Lower lobe of right lung (tissue), 2 donors: ENCODE measurements at regions not wholly inside any gene's neighbourhood (a gene's known extent, or its start where the extent isn't known, plus 50 kb on each side); places are given as distances from the start of the nearest gene placed in this dataset.

ENCODE experiments used
- ATAC-seq, 2 donors: fragments of 200-7000 bp; cut with Tn5 transposase; one replicate each; pipeline ENCODE4 v1.9.1; 2020 to 2022; ENCODE audit warnings: mild to moderate bottlenecking in 2 of 2, moderate library complexity in 2 of 2
- DNase-seq: peaks from one replicate; pipeline ENCODE4 v3.0.0-alpha.2; 2020
- H3K27ac ChIP-seq: fragments of 200-600 bp; one replicate; pipeline ENCODE4 v1.8.0; 2022
- H3K27me3 ChIP-seq: fragments of 200-600 bp; one replicate; pipeline ENCODE4 v1.8.0; 2022; ENCODE audit warnings: low read depth
- H3K36me3 ChIP-seq: fragments of 200-600 bp; one replicate; pipeline ENCODE4 v1.8.0; 2022; ENCODE audit warnings: mild to moderate bottlenecking
- H3K4me1 ChIP-seq: fragments of 200-600 bp; one replicate; pipeline ENCODE4 v1.8.0; 2022
- H3K4me3 ChIP-seq: fragments of 200-600 bp; one replicate; pipeline ENCODE4 v1.8.0; 2022; ENCODE audit warnings: mild to moderate bottlenecking
- H3K9me3 ChIP-seq: fragments of 200-600 bp; one replicate; pipeline ENCODE4 v1.8.0; 2022
- intact Hi-C: fragments of 100-400 bp; cut with DNase I; formaldehyde crosslinking; loops from one replicate; pipeline ENCODE4 v1.11.0; 2022
- TF ChIP-seq, protein P1 (sequence below): fragments of 200-600 bp; IDR thresholded peaks from one replicate; pipeline ENCODE4 v1.8.0; 2022; ENCODE audit warnings: antibody characterized with exemption, mild to moderate bottlenecking
- donor health status: DM: no; HTN: yes; CAD: no; lungs with severe emphysema.

DNA sequence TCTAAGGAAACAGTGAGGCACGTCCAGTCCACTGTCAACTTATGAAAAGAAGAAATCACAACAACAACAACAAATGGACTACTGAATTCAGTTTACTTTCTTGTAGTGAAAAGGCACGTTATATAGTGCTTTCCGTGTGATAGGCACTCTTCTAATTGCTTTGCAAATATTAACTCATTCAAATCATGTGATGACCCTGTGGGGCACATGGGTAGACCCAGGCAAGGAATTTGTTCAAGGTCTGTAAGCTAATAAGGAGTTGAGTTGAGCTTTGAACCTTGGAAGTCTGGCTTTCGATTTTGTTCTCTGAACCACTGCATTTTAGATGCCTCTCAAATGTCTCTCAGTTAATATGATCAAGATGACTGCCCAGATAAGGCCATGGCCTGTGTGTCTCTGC, 295.1 kb upstream of the RBFOX1 start:
- ATAC-seq (no peak), DNase-seq (no peak)
- Histone ChIP-seq H3K9me3 (no peaks in the 10 kb centered on the region), H3K27me3 (no peaks in the 10 kb centered on the region), H3K4me3 (no peak overlapping the region), H3K36me3 (no peaks in the 10 kb centered on the region), H3K27ac (no peak overlapping the region), H3K4me1 (no peaks in the 10 kb centered on the region)
- intact Hi-C loops: no loop called here
- TF ChIP-seq, protein P1, sequence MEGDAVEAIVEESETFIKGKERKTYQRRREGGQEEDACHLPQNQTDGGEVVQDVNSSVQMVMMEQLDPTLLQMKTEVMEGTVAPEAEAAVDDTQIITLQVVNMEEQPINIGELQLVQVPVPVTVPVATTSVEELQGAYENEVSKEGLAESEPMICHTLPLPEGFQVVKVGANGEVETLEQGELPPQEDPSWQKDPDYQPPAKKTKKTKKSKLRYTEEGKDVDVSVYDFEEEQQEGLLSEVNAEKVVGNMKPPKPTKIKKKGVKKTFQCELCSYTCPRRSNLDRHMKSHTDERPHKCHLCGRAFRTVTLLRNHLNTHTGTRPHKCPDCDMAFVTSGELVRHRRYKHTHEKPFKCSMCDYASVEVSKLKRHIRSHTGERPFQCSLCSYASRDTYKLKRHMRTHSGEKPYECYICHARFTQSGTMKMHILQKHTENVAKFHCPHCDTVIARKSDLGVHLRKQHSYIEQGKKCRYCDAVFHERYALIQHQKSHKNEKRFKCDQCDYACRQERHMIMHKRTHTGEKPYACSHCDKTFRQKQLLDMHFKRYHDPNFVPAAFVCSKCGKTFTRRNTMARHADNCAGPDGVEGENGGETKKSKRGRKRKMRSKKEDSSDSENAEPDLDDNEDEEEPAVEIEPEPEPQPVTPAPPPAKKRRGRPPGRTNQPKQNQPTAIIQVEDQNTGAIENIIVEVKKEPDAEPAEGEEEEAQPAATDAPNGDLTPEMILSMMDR: no peak

DNA sequence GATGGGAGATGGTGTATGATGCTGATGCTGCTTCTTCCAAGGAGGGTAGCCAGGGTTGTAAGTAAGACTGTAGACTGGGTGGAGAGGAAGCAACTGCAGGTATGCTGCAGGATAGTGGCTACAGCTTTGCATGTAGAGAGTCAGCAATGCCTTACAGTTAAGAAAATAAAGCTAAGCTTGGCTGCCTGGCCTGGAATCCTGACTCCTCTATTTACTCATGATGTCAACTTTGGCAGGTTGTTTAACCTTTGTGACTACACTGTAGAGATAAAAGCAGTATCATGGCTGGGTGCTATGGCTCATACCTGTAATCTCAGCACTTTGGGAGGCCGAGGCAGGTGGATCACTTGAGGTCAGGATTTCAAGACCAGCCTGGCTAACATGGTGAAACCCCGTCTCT, 301.6 kb upstream of the RBFOX1 start:
- DNase-seq: no peak
- no peak overlapping the region for H3K27ac ChIP-seq
- H3K9me3 ChIP-seq: peaks cover 5% of the 10 kb centered on the region
- no peaks in the 10 kb centered on the region for H3K4me1 ChIP-seq
- no peaks in the 10 kb centered on the region for H3K27me3 ChIP-seq
- no peaks in the 10 kb centered on the region for H3K36me3 ChIP-seq
- TF ChIP-seq, protein P1: no peak
- ATAC-seq: no peak
- H3K4me3 ChIP-seq: no peak overlapping the region
- intact Hi-C loops: no loop called here

DNA sequence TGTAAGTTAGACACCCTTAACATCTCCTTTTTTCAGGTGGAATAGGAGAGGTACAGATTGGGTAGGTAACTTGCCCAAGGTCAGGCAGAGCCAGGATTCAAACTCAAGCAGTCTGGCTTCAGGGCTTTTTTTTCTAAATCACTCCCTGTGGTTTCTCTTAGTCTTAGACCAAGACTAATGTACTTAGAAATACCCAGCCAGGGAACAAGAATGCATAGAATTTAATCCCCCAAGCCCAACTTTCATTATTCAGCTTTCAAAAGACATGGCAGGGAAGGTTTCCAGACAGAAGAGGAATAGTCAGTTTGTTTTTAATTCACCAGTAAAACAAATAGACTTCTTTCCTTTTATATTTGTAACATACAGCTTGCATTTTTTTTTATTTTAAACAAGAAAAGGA, 305.2 kb upstream of the RBFOX1 start:
- intact Hi-C loops: no loop called here
- no peak for ATAC-seq
- no peak overlapping the region for H3K4me3 ChIP-seq
- H3K4me1 ChIP-seq: no peaks in the 10 kb centered on the region
- DNase-seq: no peak
- no peak overlapping the region for H3K27ac ChIP-seq
- TF ChIP-seq, protein P1: no peak
- no peaks in the 10 kb centered on the region for H3K36me3 ChIP-seq
- H3K27me3 ChIP-seq: no peaks in the 10 kb centered on the region
- peaks cover 5% of the 10 kb centered on the region for H3K9me3 ChIP-seq

DNA sequence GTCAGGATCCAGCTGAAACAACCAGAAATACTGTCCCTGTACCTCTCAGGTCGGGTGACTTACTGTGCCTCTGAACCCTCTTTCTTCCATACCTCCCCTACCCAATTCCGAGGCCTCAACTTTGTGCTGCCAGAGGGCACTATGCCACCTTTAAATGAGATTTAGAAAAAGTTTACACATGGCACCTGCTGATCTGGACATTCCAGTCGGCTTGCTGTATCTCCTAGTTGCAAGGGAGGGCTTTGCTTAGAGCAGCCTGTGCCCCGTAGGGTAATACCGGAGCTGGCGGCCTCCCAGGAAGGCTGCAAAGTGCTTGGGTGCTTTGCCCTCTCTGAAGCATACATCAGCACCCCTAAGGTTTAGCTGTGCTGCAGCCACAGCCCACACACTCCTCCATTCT, 306.0 kb upstream of the RBFOX1 start:
- intact Hi-C loops: no loop called here
- H3K27ac ChIP-seq: no peak overlapping the region

DNA sequence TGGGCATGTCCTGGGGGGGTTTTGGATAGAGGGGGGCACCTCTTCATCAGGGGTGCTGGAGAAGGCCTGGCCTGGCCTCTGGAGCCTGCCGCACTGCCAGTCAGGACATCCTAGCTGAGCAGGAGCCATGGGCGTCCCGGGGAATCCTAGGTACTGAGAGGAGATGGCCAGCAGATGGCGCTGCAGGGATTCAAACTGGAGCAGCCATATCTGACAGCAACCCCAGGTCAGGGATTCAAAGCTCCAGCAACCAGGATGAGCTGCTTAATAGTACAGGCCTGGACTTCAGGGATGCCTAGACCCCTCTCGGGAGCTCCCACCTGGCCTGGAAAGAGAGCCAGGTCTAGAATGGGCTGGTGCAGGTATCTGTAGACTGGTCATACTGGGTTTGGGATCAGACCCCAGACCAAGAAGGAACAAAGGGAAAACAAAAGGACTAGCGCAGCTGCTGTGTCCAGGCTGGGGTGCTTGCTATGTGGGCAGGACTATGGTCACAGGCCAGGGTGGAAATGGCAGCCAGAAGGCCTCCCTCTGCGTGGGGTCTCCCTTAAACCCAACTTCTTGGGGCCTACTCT, 306.9 kb upstream of the RBFOX1 start:
- ATAC-seq: peak; percentile 61 to 71
- Histone ChIP-seq H3K9me3 (peaks cover 5% of the 10 kb centered on the region), H3K27ac (no peak overlapping the region), H3K27me3 (no peaks in the 10 kb centered on the region), H3K36me3 (no peaks in the 10 kb centered on the region), H3K4me1 (no peaks in the 10 kb centered on the region), H3K4me3 (no peak overlapping the region)
- TF ChIP-seq, protein P1: peak; percentile 56
- peak; percentile 71 for DNase-seq
- intact Hi-C loops: no loop called here

More for the DNA sequence above, 306.0 kb upstream of the RBFOX1 start:
- no peaks in the 10 kb centered on the region for H3K27me3 ChIP-seq
- no peak overlapping the region for H3K4me3 ChIP-seq
- H3K9me3 ChIP-seq: peaks cover 5% of the 10 kb centered on the region
- H3K36me3 ChIP-seq: no peaks in the 10 kb centered on the region
- no peak for DNase-seq
- no peak for ATAC-seq
- TF ChIP-seq, protein P1: no peak
- no peaks in the 10 kb centered on the region for H3K4me1 ChIP-seq
